SH-SY5Y (cell line): ENCODE measurements at regions not wholly inside any gene's neighbourhood (a gene's known extent, or its start where the extent isn't known, plus 50 kb on each side); places are given as distances from the start of the nearest gene placed in this dataset.

Source experiments
- GATA2 ChIP-seq: IDR thresholded peaks from 2 replicates; pipeline ENCODE4 v1.6.1; 2011; ENCODE audit warnings: mild to moderate bottlenecking, low read depth, low read length
- GATA3 ChIP-seq: IDR thresholded peaks from 2 replicates; pipeline ENCODE4 v1.6.1; 2011; ENCODE audit warnings: low read depth, mild to moderate bottlenecking, low read length, moderate library complexity

- TF ChIP-seq GATA2, result no peak
- no peak for TF ChIP-seq GATA3
Observed at GRCh38 chr11:34830648-34831047, 85.5 kb downstream of the APIP start.

- no peak for TF ChIP-seq GATA2
- TF ChIP-seq GATA3, result no peak
Observed at GRCh38 chr11:34830035-34830434, 86.1 kb downstream of the APIP start.

- TF ChIP-seq GATA2, result no peak
- no peak for TF ChIP-seq GATA3
Observed at GRCh38 chr11:34827228-34827627, 89.0 kb downstream of the APIP start.

GRCh38 chr11:34826384-34826726, 89.8 kb downstream of the APIP start:
- TF ChIP-seq GATA3 (no peak), GATA2 (no peak)

- TF ChIP-seq GATA3 (no peak), GATA2 (no peak)
Observed at GRCh38 chr11:34825670-34826383, 90.4 kb downstream of the APIP start.

- TF ChIP-seq GATA3, result no peak
- TF ChIP-seq GATA2, result no peak
Observed at GRCh38 chr11:34825315-34825669, 90.9 kb downstream of the APIP start.

GRCh38 chr11:34824425-34824824, 91.8 kb downstream of the APIP start:
- TF ChIP-seq GATA2 (no peak), GATA3 (no peak)

- TF ChIP-seq GATA3, result no peak
- TF ChIP-seq GATA2, result no peak
Observed at GRCh38 chr11:34823639-34824038, 92.5 kb downstream of the APIP start.

GRCh38 chr11:34823197-34823596, 93.0 kb downstream of the APIP start:
- TF ChIP-seq GATA3, result no peak
- no peak for TF ChIP-seq GATA2

GRCh38 chr11:34819740-34820482, 96.3 kb downstream of the APIP start:
- TF ChIP-seq GATA3 (no peak), GATA2 (no peak)

- no peak for TF ChIP-seq GATA2
Observed at GRCh38 chr11:34816698-34817213, 99.4 kb downstream of the APIP start.

GRCh38 chr11:34812905-34813576, 103.1 kb downstream of the APIP start:
- TF ChIP-seq GATA3 (no peak), GATA2 (no peak)

GRCh38 chr11:34811858-34812257, 104.3 kb downstream of the APIP start:
- no peak for TF ChIP-seq GATA2
- TF ChIP-seq GATA3, result no peak

- no peak for TF ChIP-seq GATA2
- no peak for TF ChIP-seq GATA3
Observed at GRCh38 chr11:34810107-34810562, 106.0 kb downstream of the APIP start.
